GM23338 (cell line): ENCODE measurements at regions not wholly inside any gene's neighbourhood (a gene's known extent, or its start where the extent isn't known, plus 50 kb on each side); places are given as distances from the start of the nearest gene placed in this dataset.

Experiments used
- ATAC-seq: fragments of 200-7000 bp; cut with Tn5 transposase; 3 replicates; pipeline ENCODE4 v1.9.1; 2020
- DNase-seq: peaks from one replicate; pipeline ENCODE4 v3.0.0-alpha.2; 2015; ENCODE audit warnings: low spot score
- H2AFZ ChIP-seq: fragments of 200-600 bp; sonication (generic); 2 replicates; pipeline ENCODE4 v1.8.0; 2016; ENCODE audit warnings: antibody characterized with exemption, mild to moderate bottlenecking, moderate library complexity
- H3F3A ChIP-seq: fragments of 200-600 bp; sonication (generic); replicated peaks from 2 replicates; pipeline ENCODE4 v1.8.0; 2017; ENCODE audit warnings: antibody characterized with exemption, mixed run types, low read depth
- H3K27ac ChIP-seq: fragments of 200-600 bp; sonication (generic); 2 replicates; pipeline ENCODE4 v1.6.1; 2016; ENCODE audit warnings: low read depth
- H3K27me3 ChIP-seq: fragments of 200-600 bp; sonication (generic); 2 replicates; pipeline ENCODE4 v1.8.0; 2016; ENCODE audit warnings: mild to moderate bottlenecking, mixed run types, moderate library complexity; ENCODE audit not compliant: insufficient read depth
- H3K36me3 ChIP-seq: fragments of 200-600 bp; sonication (generic); 2 replicates; pipeline ENCODE4 v1.8.0; 2016; ENCODE audit warnings: mild to moderate bottlenecking; ENCODE audit not compliant: insufficient read depth
- H3K4me1 ChIP-seq: fragments of 200-600 bp; sonication (generic); 2 replicates; pipeline ENCODE4 v1.8.0; 2016; ENCODE audit warnings: mild to moderate bottlenecking, moderate library complexity; ENCODE audit not compliant: insufficient read depth
- H3K4me2 ChIP-seq: fragments of 200-600 bp; sonication (generic); 2 replicates; pipeline ENCODE4 v1.7.1; 2017; ENCODE audit warnings: mixed run types
- H3K4me3 ChIP-seq: fragments of 200-600 bp; sonication (generic); 2 replicates; pipeline ENCODE4 v1.6.1; 2016; ENCODE audit warnings: mixed run types
- H3K79me2 ChIP-seq: fragments of 200-600 bp; sonication (generic); replicated peaks from 2 replicates; pipeline ENCODE4 v1.8.0; 2017; ENCODE audit warnings: mild to moderate bottlenecking; ENCODE audit not compliant: insufficient read depth
- H3K9me2 ChIP-seq: fragments of 200-600 bp; sonication (generic); 2 replicates; pipeline ENCODE4 v1.8.0; 2017; ENCODE audit not compliant: insufficient read depth
- H4K20me1 ChIP-seq: fragments of 200-600 bp; sonication (generic); replicated peaks from 2 replicates; pipeline ENCODE4 v1.8.0; 2017; ENCODE audit warnings: mild to moderate bottlenecking; ENCODE audit not compliant: insufficient read depth
- H3K27ac Mint-ChIP-seq: 2 replicates; pipeline ENCODE4 v1.8.0; 2020; ENCODE audit warnings: inconsistent platforms, mild to moderate bottlenecking, moderate library complexity, mixed read lengths
- H3K27me3 Mint-ChIP-seq: 3 replicates; pipeline ENCODE4 v1.8.0; 2022; ENCODE audit warnings: low read depth, mild to moderate bottlenecking, moderate library complexity, mixed read lengths, inconsistent platforms; ENCODE audit not compliant: insufficient read depth, poor library complexity
- H3K36me3 Mint-ChIP-seq: 3 replicates; pipeline ENCODE4 v1.8.0; 2021; ENCODE audit warnings: low read depth, mild to moderate bottlenecking, inconsistent platforms, moderate library complexity, mixed read lengths
- H3K4me1 Mint-ChIP-seq: 3 replicates; pipeline ENCODE4 v1.8.0; 2020; ENCODE audit warnings: mild to moderate bottlenecking, inconsistent platforms, mixed read lengths
- H3K4me3 Mint-ChIP-seq: 3 replicates; pipeline ENCODE4 v1.8.0; 2021; ENCODE audit warnings: moderate library complexity, mild to moderate bottlenecking, inconsistent platforms, mixed read lengths
- H3K9me3 Mint-ChIP-seq: 3 replicates; pipeline ENCODE4 v1.8.0; 2020; ENCODE audit warnings: moderate library complexity, mild to moderate bottlenecking, inconsistent platforms, mixed read lengths
- CREB1 ChIP-seq: fragments of 250-450 bp; sonication (Bioruptor Pico); IDR thresholded peaks from 2 replicates; pipeline ENCODE4 v1.5.0; 2020; ENCODE audit warnings: low read depth, mild to moderate bottlenecking, moderate library complexity
- EZH2phosphoT487 ChIP-seq: fragments of 200-600 bp; sonication (generic); IDR thresholded peaks from one replicate; pipeline ENCODE4 v1.8.1; 2018; ENCODE audit warnings: antibody characterized with exemption; ENCODE audit not compliant: unreplicated experiment
- NANOG ChIP-seq: IDR thresholded peaks from 2 replicates; pipeline ENCODE4 v1.6.1; 2016; ENCODE audit warnings: antibody characterized with exemption, borderline replicate concordance
- POLR2AphosphoS5 ChIP-seq: IDR thresholded peaks from 2 replicates; pipeline ENCODE4 v1.6.1; 2016; ENCODE audit warnings: antibody characterized with exemption, low read depth
- STAT1 ChIP-seq: IDR thresholded peaks from one replicate; pipeline ENCODE4 v1.6.1; 2016; ENCODE audit warnings: antibody characterized with exemption; ENCODE audit not compliant: unreplicated experiment
- ZNF331 ChIP-seq: fragments of 250-450 bp; sonication (Bioruptor Pico); IDR thresholded peaks from 2 replicates; pipeline ENCODE4 v1.5.0; 2020; ENCODE audit warnings: low read depth, mild to moderate bottlenecking, moderate library complexity
- TF ChIP-seq, protein P1 (sequence below): fragments of 250-450 bp; sonication (Bioruptor Pico); IDR thresholded peaks from 2 replicates; pipeline ENCODE4 v1.5.0; 2020; ENCODE audit warnings: mild to moderate bottlenecking, moderate library complexity
- TF ChIP-seq, protein P2 (sequence below): IDR thresholded peaks from 2 replicates; pipeline ENCODE4 v1.6.1; 2016; ENCODE audit warnings: antibody characterized with exemption

- Histone ChIP-seq H2AFZ (no peak overlapping the region), H3K4me1 (peaks cover 26% of the 10 kb centered on the region), H3F3A (no peaks in the 10 kb centered on the region), H3K36me3 (no peaks in the 10 kb centered on the region), H3K4me3 (no peak overlapping the region), H3K9me2 (peaks cover 6% of the 10 kb centered on the region; the same call in 1 of the 2 replicates), H3K4me2 (no peak overlapping the region), H3K27me3 (no peaks in the 10 kb centered on the region), H3K79me2 (no peaks in the 10 kb centered on the region), H4K20me1 (no peaks in the 10 kb centered on the region), H3K27ac (no peak overlapping the region)
- Mint-ChIP-seq H3K4me1 (peaks cover 36% of the 10 kb centered on the region), H3K4me3 (no peak overlapping the region), H3K27ac (no peak overlapping the region), H3K27me3 (no peaks in the 10 kb centered on the region), H3K9me3 (peaks cover 6% of the 10 kb centered on the region; the same call in 2 of the 3 replicates), H3K36me3 (no peaks in the 10 kb centered on the region)
- no peak for ATAC-seq
- DNase-seq = no peak
- TF ChIP-seq EZH2phosphoT487 = no peak
- TF ChIP-seq CREB1 (CRISPR knock-in tag) = no peak
- TF ChIP-seq, protein P1, sequence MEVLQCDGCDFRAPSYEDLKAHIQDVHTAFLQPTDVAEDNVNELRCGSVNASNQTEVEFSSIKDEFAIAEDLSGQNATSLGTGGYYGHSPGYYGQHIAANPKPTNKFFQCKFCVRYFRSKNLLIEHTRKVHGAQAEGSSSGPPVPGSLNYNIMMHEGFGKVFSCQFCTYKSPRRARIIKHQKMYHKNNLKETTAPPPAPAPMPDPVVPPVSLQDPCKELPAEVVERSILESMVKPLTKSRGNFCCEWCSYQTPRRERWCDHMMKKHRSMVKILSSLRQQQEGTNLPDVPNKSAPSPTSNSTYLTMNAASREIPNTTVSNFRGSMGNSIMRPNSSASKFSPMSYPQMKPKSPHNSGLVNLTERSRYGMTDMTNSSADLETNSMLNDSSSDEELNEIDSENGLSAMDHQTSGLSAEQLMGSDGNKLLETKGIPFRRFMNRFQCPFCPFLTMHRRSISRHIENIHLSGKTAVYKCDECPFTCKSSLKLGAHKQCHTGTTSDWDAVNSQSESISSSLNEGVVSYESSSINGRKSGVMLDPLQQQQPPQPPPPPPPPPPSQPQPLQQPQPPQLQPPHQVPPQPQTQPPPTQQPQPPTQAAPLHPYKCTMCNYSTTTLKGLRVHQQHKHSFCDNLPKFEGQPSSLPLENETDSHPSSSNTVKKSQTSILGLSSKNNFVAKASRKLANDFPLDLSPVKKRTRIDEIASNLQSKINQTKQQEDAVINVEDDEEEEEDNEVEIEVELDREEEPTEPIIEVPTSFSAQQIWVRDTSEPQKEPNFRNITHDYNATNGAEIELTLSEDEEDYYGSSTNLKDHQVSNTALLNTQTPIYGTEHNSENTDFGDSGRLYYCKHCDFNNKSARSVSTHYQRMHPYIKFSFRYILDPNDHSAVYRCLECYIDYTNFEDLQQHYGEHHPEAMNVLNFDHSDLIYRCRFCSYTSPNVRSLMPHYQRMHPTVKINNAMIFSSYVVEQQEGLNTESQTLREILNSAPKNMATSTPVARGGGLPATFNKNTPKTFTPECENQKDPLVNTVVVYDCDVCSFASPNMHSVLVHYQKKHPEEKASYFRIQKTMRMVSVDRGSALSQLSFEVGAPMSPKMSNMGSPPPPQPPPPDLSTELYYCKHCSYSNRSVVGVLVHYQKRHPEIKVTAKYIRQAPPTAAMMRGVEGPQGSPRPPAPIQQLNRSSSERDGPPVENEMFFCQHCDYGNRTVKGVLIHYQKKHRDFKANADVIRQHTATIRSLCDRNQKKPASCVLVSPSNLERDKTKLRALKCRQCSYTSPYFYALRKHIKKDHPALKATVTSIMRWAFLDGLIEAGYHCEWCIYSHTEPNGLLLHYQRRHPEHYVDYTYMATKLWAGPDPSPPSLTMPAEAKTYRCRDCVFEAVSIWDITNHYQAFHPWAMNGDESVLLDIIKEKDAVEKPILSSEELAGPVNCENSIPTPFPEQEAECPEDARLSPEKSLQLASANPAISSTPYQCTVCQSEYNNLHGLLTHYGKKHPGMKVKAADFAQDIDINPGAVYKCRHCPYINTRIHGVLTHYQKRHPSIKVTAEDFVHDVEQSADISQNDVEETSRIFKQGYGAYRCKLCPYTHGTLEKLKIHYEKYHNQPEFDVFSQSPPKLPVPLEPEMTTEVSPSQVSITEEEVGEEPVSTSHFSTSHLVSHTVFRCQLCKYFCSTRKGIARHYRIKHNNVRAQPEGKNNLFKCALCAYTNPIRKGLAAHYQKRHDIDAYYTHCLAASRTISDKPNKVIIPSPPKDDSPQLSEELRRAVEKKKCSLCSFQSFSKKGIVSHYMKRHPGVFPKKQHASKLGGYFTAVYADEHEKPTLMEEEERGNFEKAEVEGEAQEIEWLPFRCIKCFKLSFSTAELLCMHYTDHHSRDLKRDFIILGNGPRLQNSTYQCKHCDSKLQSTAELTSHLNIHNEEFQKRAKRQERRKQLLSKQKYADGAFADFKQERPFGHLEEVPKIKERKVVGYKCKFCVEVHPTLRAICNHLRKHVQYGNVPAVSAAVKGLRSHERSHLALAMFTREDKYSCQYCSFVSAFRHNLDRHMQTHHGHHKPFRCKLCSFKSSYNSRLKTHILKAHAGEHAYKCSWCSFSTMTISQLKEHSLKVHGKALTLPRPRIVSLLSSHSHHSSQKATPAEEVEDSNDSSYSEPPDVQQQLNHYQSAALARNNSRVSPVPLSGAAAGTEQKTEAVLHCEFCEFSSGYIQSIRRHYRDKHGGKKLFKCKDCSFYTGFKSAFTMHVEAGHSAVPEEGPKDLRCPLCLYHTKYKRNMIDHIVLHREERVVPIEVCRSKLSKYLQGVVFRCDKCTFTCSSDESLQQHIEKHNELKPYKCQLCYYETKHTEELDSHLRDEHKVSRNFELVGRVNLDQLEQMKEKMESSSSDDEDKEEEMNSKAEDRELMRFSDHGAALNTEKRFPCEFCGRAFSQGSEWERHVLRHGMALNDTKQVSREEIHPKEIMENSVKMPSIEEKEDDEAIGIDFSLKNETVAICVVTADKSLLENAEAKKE (CRISPR knock-in tag) = no peak
- no peak for TF ChIP-seq POLR2AphosphoS5
- TF ChIP-seq STAT1 = no peak
- TF ChIP-seq ZNF331 = no peak
- no peak for TF ChIP-seq NANOG
- TF ChIP-seq, protein P2, sequence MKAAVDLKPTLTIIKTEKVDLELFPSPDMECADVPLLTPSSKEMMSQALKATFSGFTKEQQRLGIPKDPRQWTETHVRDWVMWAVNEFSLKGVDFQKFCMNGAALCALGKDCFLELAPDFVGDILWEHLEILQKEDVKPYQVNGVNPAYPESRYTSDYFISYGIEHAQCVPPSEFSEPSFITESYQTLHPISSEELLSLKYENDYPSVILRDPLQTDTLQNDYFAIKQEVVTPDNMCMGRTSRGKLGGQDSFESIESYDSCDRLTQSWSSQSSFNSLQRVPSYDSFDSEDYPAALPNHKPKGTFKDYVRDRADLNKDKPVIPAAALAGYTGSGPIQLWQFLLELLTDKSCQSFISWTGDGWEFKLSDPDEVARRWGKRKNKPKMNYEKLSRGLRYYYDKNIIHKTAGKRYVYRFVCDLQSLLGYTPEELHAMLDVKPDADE = no peak
Measured at GRCh38 chr18:51273437-51273836, 76.0 kb upstream of the MEX3C start.
